GM21423 (cell line): ENCODE measurements at regions not wholly inside any gene's neighbourhood (a gene's known extent, or its start where the extent isn't known, plus 50 kb on each side); places are given as distances from the start of the nearest gene placed in this dataset.

Source experiments
- ATAC-seq: cut with Tn5 transposase; IDR thresholded peaks from one replicate; pipeline ENCODE4 v1.9.1; 2021; ENCODE audit warnings: mild to moderate bottlenecking, moderate library complexity; ENCODE audit not compliant: unreplicated experiment

DNA sequence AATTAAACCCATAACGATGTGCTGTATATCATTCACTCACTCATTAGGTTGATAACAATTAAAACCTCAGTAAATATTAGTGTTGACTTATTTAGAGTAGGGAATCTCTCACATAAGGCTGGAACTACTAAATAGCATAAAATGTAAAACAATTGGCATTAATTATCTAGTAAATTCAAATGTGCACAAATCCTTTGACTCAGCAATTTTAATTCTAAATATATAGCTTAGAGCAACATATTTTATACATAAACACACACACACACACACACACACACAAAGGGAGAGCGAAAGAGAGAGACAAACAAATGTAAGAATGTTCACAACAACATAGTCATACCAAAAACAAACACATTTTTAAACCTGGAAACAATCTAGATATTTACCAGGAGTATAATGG, 443.1 kb upstream of the KCNH7 start:
- no peak for ATAC-seq

DNA sequence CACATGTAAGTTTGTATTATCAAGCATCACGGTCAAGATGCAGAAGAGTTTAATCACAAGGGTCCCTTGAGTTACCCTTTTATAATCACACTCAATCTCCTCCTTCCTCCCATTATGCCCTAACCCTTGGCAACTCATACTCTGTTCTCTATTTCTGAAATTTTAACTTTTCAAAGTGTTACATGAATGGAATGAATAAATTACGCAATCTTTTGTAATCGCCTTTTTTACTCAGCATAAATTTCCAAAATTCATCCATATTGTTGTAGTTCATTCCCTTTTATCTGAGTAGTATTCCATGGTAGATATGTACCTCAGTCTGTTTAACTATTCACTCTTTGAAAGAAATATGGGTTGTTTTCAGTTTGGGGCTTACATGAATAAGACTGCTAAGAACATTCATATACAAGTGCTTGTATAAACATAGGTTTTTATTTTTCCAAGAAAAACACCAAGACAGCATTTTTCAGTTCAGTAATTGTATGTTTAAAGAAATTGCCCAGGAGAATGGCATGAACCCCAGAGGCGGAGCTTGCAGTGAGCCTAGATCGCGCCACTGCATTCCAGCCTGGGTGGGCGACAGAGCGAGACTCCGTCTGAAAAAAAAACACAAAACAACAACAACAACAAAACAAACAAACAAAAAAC, 430.9 kb upstream of the KCNH7 start:
- ATAC-seq, result no peak

DNA sequence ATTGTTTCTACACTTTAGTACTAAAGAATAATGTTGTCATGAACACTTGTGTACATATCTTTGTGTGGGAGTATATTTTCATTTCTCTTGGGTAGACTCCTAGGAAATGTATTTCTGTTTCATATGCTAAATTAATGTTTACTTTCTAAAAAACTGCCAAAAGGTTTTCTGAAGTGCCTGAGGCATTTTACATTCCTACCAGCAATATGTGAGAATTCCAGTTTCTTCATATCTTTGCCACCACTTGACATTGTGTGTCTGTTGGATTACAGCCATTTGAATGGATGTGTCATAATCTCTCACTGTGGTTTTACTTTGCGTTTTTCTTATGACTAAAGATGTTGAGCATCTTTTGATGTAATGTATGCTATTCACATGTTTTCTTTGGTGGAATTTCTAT, 428.2 kb upstream of the KCNH7 start:
- ATAC-seq, result no peak

DNA sequence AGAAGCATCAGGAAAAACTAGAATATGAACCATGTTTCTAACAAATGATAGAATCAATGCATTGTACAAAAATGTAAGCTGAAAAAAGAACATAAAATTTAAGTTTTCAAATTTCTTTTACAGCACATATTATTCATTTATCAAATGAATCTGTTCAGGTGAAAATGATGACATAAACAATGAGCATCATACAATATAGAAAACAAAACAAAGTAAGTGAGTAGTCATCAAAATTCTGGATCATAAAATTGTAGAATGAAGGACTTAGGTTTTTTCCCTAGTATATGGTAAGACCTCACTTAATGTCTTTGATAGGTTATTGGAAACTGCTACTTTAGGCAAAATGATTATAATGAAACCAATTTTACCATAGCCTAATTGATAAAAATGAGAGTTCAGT, 427.0 kb upstream of the KCNH7 start:
- ATAC-seq, result no peak

DNA sequence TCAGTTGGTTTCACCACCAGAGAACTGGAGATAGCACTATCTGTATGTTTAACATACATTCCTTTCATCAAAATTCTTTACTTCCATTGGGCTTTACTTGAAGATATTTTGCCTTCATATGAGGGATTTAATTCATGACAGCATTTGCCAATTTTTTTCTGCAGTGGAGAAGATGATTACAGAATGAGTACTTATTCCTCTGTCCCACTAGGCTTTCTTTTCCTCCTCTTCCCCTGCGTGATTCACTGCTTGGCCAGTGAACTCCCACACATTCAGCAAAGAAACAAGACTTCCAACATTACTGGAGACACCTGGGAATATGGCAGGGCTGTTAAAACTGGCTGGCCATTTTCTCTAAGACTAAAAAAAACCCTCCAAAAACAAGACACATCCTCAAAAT, 425.8 kb upstream of the KCNH7 start:
- ATAC-seq, result no peak

- no peak for ATAC-seq
Measured at GRCh38 chr2:163259489-163259888, 420.9 kb upstream of the KCNH7 start.

DNA sequence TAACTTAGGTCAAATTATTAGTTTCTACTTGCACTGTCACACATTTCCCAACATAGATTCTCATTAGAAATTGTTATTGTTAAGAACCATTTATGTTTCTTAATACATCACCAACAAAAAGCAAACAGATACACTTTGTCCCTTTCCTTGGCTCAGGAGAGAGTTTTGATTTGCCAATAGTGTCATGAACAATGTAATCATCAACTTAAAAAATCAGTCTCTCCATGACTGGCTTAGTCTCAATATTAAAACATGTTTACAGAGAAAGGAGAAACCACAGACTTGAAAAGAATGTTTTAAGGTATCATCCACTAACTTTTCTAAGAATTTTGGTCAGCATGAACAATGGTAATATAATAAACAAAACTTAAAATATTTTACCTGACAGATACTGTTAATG, 416.5 kb upstream of the KCNH7 start:
- no peak for ATAC-seq

- ATAC-seq, result no peak
Measured at GRCh38 chr2:163253621-163254285, 415.2 kb upstream of the KCNH7 start.

GRCh38 chr2:163252199-163252598, 413.6 kb upstream of the KCNH7 start:
- ATAC-seq, result no peak

DNA sequence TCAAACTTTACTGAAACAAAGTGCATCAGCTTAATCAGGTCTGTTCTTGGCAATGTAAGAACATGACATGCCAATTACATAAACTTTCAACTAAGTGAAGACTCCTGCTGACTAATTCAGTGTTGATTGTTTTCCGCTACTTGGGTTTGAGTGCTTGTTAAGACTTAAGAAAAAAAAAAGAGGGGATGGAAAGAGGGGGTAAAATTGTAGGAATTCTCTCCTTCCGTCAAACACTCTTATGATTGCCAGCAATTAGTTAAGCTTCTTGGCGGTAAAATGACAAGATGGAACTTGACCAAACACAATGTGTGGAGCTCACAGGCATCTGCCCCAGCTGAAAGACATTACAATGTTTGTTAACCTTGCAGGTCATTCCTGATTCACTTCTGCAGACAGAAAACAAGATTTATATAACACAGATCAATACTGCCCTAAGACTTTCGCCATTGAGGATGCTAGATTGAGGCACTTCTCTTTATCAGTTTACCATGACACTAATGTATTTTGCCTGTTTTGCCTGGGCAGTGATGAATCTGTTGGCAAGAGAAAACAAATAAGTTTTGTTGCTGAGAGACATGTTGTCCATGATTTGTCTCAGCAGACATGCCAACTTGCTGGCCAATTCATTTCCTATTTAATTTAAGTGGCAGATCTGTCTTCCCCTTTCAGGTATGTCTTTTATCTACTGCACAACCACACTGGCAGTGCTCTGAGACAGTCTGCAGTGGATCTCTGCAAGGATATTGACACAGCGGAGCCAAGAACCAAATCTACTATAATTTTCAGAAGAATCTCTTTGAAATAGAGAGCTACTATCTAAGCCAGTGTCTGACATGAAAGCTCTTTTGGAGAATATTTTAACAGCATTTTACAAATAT, 410.0 kb upstream of the KCNH7 start:
- ATAC-seq, result no peak

DNA sequence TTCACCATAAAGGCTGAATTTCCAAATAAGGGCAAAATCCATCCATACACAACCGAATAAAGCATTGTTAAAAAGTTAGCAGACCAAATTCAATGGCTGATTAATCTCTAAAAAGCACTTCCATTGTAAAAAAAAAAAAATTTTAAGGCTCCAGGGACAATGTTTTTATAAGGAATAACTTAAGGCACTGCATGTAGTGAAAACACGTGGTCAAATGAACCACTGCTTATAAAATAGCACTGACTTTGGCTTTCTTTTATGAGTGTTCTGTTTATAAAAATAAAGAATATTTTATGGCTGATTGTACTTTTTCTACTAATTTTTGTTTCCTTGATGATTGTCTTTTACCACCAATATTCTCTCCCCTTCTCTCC, 409.3 kb upstream of the KCNH7 start:
- ATAC-seq, result no peak

DNA sequence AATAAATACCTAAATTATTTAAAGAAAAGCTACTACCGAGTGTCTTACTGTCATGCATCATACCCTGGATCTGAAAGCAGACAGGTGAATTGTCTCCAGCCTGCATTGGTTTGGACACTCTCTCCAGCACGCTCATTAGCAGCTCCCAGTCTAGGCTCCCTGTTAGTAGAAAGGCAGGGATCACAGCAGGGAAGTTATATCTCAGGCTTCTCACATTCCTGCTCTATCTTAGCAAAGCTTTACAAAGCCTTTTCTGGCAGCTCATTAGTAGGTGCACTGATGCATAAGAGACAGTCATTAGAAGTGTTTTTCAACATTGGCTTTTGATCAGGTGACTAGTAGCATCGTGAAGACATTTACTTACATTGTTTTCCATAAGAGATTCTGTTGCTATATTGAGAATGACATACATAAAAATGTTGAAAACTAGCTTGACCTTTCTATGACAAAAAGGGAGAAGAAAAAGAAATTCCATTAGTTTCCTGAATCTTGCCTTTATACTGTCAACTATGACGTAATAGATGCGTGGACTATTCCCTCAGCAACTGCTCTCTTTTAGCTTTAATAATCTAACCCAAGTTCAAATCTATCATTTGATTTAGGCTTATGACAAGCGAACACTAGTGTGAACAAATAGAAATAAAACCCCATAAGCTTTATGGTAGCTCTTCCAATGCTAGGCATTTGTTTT, 408.7 kb upstream of the KCNH7 start:
- ATAC-seq, result no peak

- no peak for ATAC-seq
Measured at GRCh38 chr2:163246135-163246534, 407.6 kb upstream of the KCNH7 start.

GRCh38 chr2:163236553-163236952, 398.0 kb upstream of the KCNH7 start:
- no peak for ATAC-seq

DNA sequence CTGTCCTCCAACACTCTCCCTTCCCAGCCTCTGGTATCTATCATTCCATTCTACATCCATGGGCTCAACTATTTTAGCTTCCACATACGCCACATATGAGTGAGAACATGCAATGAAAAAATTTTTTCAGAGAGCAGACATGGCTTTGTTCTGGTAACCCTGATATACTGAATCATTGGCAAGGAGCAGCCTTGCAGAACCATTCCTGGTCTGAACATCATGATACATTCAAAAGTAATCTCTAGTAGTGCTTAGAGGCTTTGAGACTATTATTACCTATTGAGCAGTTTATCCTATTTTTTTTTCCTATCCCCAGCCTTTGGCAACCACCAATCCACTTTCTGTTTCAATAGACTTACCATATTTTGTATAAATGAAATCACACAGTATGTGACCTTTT, 393.1 kb upstream of the KCNH7 start:
- ATAC-seq, result no peak

DNA sequence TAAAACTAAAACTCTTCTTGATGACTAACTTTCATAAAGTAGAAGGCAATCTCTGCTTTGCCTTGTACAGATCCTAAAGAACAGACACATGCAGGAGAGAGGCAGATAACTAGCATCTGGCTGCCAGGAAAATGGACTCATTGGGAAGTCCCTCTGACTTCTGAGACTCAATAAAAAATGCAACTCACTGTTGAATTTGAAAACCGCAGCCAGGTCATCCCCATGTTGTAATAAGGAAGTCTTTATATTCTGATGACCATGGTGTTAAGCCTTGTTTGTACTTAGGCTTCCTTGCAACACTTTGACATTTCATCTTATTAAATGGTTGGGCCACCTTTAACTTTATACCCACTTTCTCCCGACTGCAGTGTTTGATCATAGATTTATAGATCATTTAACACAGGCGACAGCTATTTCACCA, 375.1 kb upstream of the KCNH7 start:
- ATAC-seq, result no peak

DNA sequence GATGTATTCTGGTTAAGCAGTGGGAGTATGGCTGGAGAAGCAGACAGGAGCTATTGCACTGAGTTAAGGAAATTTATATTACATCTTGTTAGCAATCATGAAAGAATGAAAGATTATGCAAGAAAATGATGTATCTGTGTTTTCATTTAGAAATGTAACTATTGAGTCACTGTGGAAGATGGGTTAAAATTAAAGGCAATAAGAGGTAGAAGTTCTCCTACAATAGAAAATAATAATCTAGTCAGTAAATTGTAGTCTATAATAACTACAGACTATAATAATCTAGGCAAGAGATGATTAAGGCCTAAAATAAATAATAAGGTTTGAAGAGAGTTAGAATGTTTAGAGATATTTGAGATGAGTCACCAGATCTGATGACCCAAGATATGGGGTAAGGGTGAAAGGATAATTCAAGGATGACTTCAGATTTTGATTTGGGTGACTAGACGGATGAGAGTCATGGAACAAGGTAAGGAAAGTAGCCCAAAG, 371.9 kb upstream of the KCNH7 start:
- no peak for ATAC-seq

- no peak for ATAC-seq
Measured at GRCh38 chr2:163207693-163208370, 369.3 kb upstream of the KCNH7 start.

DNA sequence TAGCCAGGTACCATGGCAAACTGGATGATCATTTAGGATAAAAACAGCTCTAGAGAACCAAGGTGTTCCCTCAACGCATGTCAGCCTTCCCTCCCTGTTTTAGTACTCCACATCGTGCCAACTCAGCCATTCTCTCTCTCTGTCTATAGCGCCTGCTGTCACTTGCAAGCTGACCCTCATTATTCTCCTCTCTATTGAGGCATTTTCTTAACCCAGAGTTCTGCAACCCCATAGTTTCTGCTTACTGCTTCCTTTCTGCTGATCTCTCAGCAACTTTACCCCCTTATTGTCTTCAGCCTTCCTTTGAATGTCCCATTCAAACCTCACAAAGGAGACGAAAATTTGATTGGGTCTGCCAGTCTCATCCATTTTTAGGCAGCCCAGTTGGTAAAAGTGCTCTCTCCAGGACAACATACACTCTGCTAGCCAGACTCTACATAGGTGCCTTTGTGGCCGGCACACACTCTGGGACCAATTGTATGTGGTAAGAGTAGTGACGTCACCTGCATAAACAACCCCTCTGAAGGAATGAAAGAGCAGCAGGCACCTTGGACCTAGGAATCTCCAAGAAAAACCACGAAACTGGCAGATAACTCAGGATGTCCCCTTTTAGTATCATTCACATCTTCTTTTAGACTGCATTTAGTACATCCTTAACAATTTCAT, 367.2 kb upstream of the KCNH7 start:
- no peak for ATAC-seq

- no peak for ATAC-seq
Measured at GRCh38 chr2:163200741-163201140, 362.2 kb upstream of the KCNH7 start.
